Lung (tissue), 11 donors: ENCODE measurements at regions not wholly inside any gene's neighbourhood (a gene's known extent, or its start where the extent isn't known, plus 50 kb on each side); places are given as distances from the start of the nearest gene placed in this dataset.
"Not testable (repeated sequence)": the region's sequence is repeated elsewhere in the genome, so short reads cannot be mapped to it uniquely, and the experiment has no call there.

ENCODE experiments used
- ATAC-seq: fragments of 200-7000 bp; cut with Tn5 transposase; one replicate; pipeline ENCODE4 v1.9.1; 2020; ENCODE audit warnings: moderate number of reproducible peaks; ENCODE audit not compliant: insufficient read depth, low FRiP score
- DNase-seq, 3 donors: peaks; one replicate each; pipeline ENCODE4 v3.0.0-alpha.2; 2013 to 2017
- H3K27ac ChIP-seq, 2 donors: one replicate each; pipeline ENCODE4 v1.5.1; 2013; ENCODE audit warnings: mild to moderate bottlenecking in 2 of 2, moderate library complexity in 2 of 2, control low read depth in 1 of 2, inconsistent platforms in 1 of 2, low read depth in 1 of 2, low read length in 1 of 2
- H3K27me3 ChIP-seq, 3 donors: one replicate each; pipeline ENCODE4 v1.5.1; 2013; ENCODE audit warnings: low read length in 2 of 3; ENCODE audit not compliant: control insufficient read depth in 3 of 3, insufficient read depth in 3 of 3
- H3K36me3 ChIP-seq, 4 donors: one replicate each; pipeline ENCODE4 v1.5.1; 2013; ENCODE audit warnings: low read length in 4 of 4, mild to moderate bottlenecking in 1 of 4, moderate library complexity in 1 of 4; ENCODE audit not compliant: control insufficient read depth in 4 of 4, insufficient read depth in 4 of 4
- H3K4me1 ChIP-seq, 5 donors: one replicate each; pipeline ENCODE4 v1.5.1; 2013; ENCODE audit warnings: low read length in 5 of 5, mild to moderate bottlenecking in 2 of 5, moderate library complexity in 1 of 5; ENCODE audit not compliant: control insufficient read depth in 5 of 5, insufficient read depth in 5 of 5
- H3K4me3 ChIP-seq: one replicate; pipeline ENCODE4 v1.5.1; 2013; ENCODE audit warnings: mild to moderate bottlenecking, control low read depth, moderate library complexity
- H3K9ac ChIP-seq, 2 donors: one replicate each; pipeline ENCODE4 v1.5.1; 2013; ENCODE audit warnings: low read length in 2 of 2, control low read depth in 1 of 2; ENCODE audit not compliant: insufficient read depth in 1 of 2
- H3K9me3 ChIP-seq, 4 donors: one replicate each; pipeline ENCODE4 v1.5.1; 2013; ENCODE audit warnings: low read length in 3 of 4, mild to moderate bottlenecking in 1 of 4, moderate library complexity in 1 of 4; ENCODE audit not compliant: control insufficient read depth in 4 of 4, insufficient read depth in 3 of 4
- CTCF ChIP-seq: IDR thresholded peaks from 2 replicates; pipeline ENCODE4 v1.5.1; 2012; ENCODE audit warnings: mild to moderate bottlenecking; ENCODE audit errors: control extremely low read depth, extremely low read depth
- WGBS, 2 donors: extraction: QIAGEN DNeasy Blood & Tissue Kit; methylation state at CpG; one replicate each; pipeline ENCODE4 v1.1.7; 2013; 5-methylcytosine and 5-hydroxymethylcytosine counted together
- donor health status: control.
- donor health status: control.
- donor health status: Bipolar disorder and iron deficiency.
- donor health status: healthy.
- donor health status: DM: yes; HTN: yes; CAD: no.

GRCh38 chr11:13136272-13136596 is 127.1 kb downstream of the RASSF10 start:
- ATAC-seq: no peak
- Histone ChIP-seq H3K27me3 (no peaks in the 10 kb centered on the region), H3K4me1 (peaks cover 0 to 11% (median 0%) of the 10 kb centered on the region in 5 donors), H3K27ac (no peak overlapping the region), H3K4me3 (no peak overlapping the region), H3K9me3 (no peaks in the 10 kb centered on the region), H3K36me3 (no peaks in the 10 kb centered on the region), H3K9ac (no peak overlapping the region)
- 95 to 97% methylated on average over 2 of the region's 2 CpGs for WGBS, 2 donors
- DNase-seq: no peak
- no peak for TF ChIP-seq CTCF

GRCh38 chr11:13137844-13138301 is 128.8 kb downstream of the RASSF10 start:
- H3K36me3 ChIP-seq: no peaks in the 10 kb centered on the region
- TF ChIP-seq CTCF: no peak
- no peaks in the 10 kb centered on the region for H3K9me3 ChIP-seq
- ATAC-seq (no peak), DNase-seq (no peak)
- peaks cover 0 to 22% (median 0%) of the 10 kb centered on the region in 5 donors for H3K4me1 ChIP-seq
- WGBS, 2 donors: 83 to 84% methylated on average over 1 of the region's 1 CpG
- no peak overlapping the region for H3K27ac ChIP-seq
- H3K27me3 ChIP-seq: no peaks in the 10 kb centered on the region
- H3K9ac ChIP-seq: no peak overlapping the region
- H3K4me3 ChIP-seq: no peak overlapping the region

- not testable (repeated sequence) for H3K27ac ChIP-seq, ATAC-seq, H3K9me3 ChIP-seq, DNase-seq, H3K27me3 ChIP-seq, H3K9ac ChIP-seq, H3K36me3 ChIP-seq, H3K4me3 ChIP-seq
- peaks cover 0 to 28% (median 0%) of the 10 kb centered on the region in 5 donors for H3K4me1 ChIP-seq
- WGBS, 2 donors: 96 to 97% methylated on average over 1 of the region's 1 CpG
Observed at GRCh38 chr11:13139085-13139484, 130.0 kb downstream of the RASSF10 start.

- Histone ChIP-seq H3K27ac (peak overlapping the region in 1 of 2 donors; percentile 15), H3K4me1 (peaks cover 0 to 28% (median 0%) of the 10 kb centered on the region in 5 donors), H3K4me3 (no peak overlapping the region), H3K9me3 (no peaks in the 10 kb centered on the region), H3K27me3 (no peaks in the 10 kb centered on the region), H3K9ac (no peak overlapping the region), H3K36me3 (no peaks in the 10 kb centered on the region)
- WGBS, 2 donors: 37 to 49% methylated on average over 7 of the region's 7 CpGs
- TF ChIP-seq CTCF: no peak
- DNase-seq (peak; percentile 70 to 90 (median 72)), ATAC-seq (peak; percentile 77)
Observed at GRCh38 chr11:13140028-13140870, 131.1 kb downstream of the RASSF10 start.
